IPS-20b (cell line): ENCODE measurements at regions not wholly inside any gene's neighbourhood (a gene's known extent, or its start where the extent isn't known, plus 50 kb on each side); places are given as distances from the start of the nearest gene placed in this dataset.
"Not testable (repeated sequence)": the region's sequence is repeated elsewhere in the genome, so short reads cannot be mapped to it uniquely, and the experiment has no call there.

Source experiments
- H3K27ac ChIP-seq: one replicate; pipeline ENCODE4 v1.5.1; 2013; ENCODE audit warnings: low read length
- H3K27me3 ChIP-seq: 2 replicates; pipeline ENCODE4 v1.6.1; 2013; ENCODE audit warnings: mild to moderate bottlenecking, low read length, inconsistent platforms; ENCODE audit not compliant: insufficient read depth
- H3K36me3 ChIP-seq: 2 replicates; pipeline ENCODE4 v1.6.1; 2013; ENCODE audit warnings: low read depth, mild to moderate bottlenecking, inconsistent platforms, low read length, moderate library complexity; ENCODE audit not compliant: insufficient read depth
- H3K4me1 ChIP-seq: 2 replicates; pipeline ENCODE4 v1.6.1; 2013; ENCODE audit warnings: mild to moderate bottlenecking, control low read depth, inconsistent platforms, low read length, moderate library complexity; ENCODE audit not compliant: insufficient read depth
- H3K4me3 ChIP-seq: 2 replicates; pipeline ENCODE4 v1.5.1; 2013; ENCODE audit warnings: mild to moderate bottlenecking, low read length, inconsistent platforms
- H3K9ac ChIP-seq: 2 replicates; pipeline ENCODE4 v1.6.1; 2013; ENCODE audit warnings: low read depth, mild to moderate bottlenecking, inconsistent platforms, low read length, moderate library complexity
- H3K9me3 ChIP-seq: 2 replicates; pipeline ENCODE4 v1.6.1; 2013; ENCODE audit warnings: mild to moderate bottlenecking, low read depth, low read length, inconsistent platforms; ENCODE audit not compliant: insufficient read depth

- H3K9ac ChIP-seq = peak overlapping the region; percentile 7; the same call in 1 of the 2 replicates
- H3K27ac ChIP-seq = peak overlapping the region; percentile 51
These were observed 277.0 kb upstream of the MAP2 start for GRCh38 chr2:209146682-209147320.

GRCh38 chr2:209147981-209148380 lies 275.9 kb upstream of the MAP2 start:
- Histone ChIP-seq H3K9me3 (no peaks in the 10 kb centered on the region), H3K4me3 (no peak overlapping the region), H3K36me3 (no peaks in the 10 kb centered on the region), H3K9ac (no peak overlapping the region), H3K4me1 (peaks cover 18% of the 10 kb centered on the region), H3K27me3 (no peaks in the 10 kb centered on the region), H3K27ac (no peak overlapping the region)

More at GRCh38 chr2:209146682-209147320, 277.0 kb upstream of the MAP2 start:
- H3K27me3 ChIP-seq = no peaks in the 10 kb centered on the region
- no peaks in the 10 kb centered on the region for H3K36me3 ChIP-seq
- H3K4me3 ChIP-seq = peak overlapping the region; percentile 36; the same call in 1 of the 2 replicates
- H3K9me3 ChIP-seq = no peaks in the 10 kb centered on the region
- H3K4me1 ChIP-seq = peaks cover 24% of the 10 kb centered on the region

GRCh38 chr2:209160800-209161588 lies 262.9 kb upstream of the MAP2 start:
- H3K27me3 ChIP-seq = peaks cover 11% of the 10 kb centered on the region; the same call in 1 of the 2 replicates

GRCh38 chr2:209162129-209162528 lies 261.7 kb upstream of the MAP2 start:
- no peak overlapping the region for H3K9ac ChIP-seq
- H3K36me3 ChIP-seq = no peaks in the 10 kb centered on the region

More at GRCh38 chr2:209160800-209161588, 262.9 kb upstream of the MAP2 start:
- no peak overlapping the region for H3K4me3 ChIP-seq
- H3K27ac ChIP-seq = no peak overlapping the region
- no peak overlapping the region for H3K9ac ChIP-seq
- no peaks in the 10 kb centered on the region for H3K9me3 ChIP-seq
- peaks cover 15% of the 10 kb centered on the region; the same call in 1 of the 2 replicates for H3K4me1 ChIP-seq
- no peaks in the 10 kb centered on the region for H3K36me3 ChIP-seq

DNA sequence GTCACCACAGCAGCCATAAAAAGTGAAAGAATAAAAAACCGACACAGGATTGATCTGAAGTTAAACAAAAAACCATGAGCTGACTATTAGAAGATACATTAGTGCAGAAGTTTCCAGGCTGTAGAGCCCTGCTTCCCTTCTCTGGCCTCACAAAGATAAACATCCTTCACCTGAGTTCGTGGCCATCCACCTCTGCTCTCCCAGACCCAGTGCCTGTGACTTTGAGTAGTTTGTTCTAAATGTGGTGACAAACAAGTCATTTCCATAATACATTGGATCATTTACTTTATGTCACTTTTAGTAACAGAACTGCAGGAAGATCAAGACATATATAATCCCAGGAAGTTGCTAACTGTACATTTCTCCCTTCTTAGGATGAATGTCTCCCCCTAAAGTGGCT lies 241.9 kb upstream of the MAP2 start:
- no peak overlapping the region for H3K4me3 ChIP-seq
- no peaks in the 10 kb centered on the region for H3K9me3 ChIP-seq
- no peaks in the 10 kb centered on the region for H3K27me3 ChIP-seq
- no peak overlapping the region for H3K27ac ChIP-seq
- H3K9ac ChIP-seq = no peak overlapping the region
- H3K36me3 ChIP-seq = no peaks in the 10 kb centered on the region
- no peaks in the 10 kb centered on the region for H3K4me1 ChIP-seq

More at GRCh38 chr2:209162129-209162528, 261.7 kb upstream of the MAP2 start:
- Histone ChIP-seq H3K27ac (no peak overlapping the region), H3K9me3 (no peaks in the 10 kb centered on the region), H3K4me1 (peaks cover 10% of the 10 kb centered on the region; the same call in 1 of the 2 replicates), H3K4me3 (no peak overlapping the region), H3K27me3 (peaks cover 11% of the 10 kb centered on the region; the same call in 1 of the 2 replicates)

GRCh38 chr2:209186886-209187285 lies 237.0 kb upstream of the MAP2 start:
- H3K4me1 ChIP-seq, H3K4me3 ChIP-seq, H3K9ac ChIP-seq, H3K36me3 ChIP-seq, H3K27me3 ChIP-seq, H3K9me3 ChIP-seq, H3K27ac ChIP-seq: not testable (repeated sequence)

DNA sequence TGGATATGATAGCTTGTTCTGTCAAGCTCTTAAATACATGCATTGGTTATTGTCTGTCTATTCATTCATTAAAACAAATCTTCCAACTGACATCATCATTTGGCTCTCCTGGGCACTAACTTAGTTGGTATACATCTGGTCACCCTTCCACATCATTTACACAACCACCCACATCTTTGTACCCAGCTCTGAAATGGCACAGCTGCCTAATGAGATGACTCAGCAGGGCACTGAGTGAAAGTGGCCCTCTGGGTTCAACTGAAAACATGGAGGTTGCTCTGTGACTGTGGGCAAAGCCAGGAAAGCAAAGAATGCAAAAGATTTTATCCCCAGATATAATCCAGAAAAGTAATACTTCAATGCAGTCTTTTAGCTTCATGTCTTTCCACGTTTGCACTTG lies 234.0 kb upstream of the MAP2 start:
- H3K9me3 ChIP-seq = no peaks in the 10 kb centered on the region
- H3K4me3 ChIP-seq = no peak overlapping the region
- no peak overlapping the region for H3K9ac ChIP-seq
- no peak overlapping the region for H3K27ac ChIP-seq
- no peaks in the 10 kb centered on the region for H3K27me3 ChIP-seq
- no peaks in the 10 kb centered on the region for H3K36me3 ChIP-seq
- H3K4me1 ChIP-seq = no peaks in the 10 kb centered on the region

GRCh38 chr2:209191139-209191538 lies 232.7 kb upstream of the MAP2 start:
- no peak overlapping the region for H3K27ac ChIP-seq

DNA sequence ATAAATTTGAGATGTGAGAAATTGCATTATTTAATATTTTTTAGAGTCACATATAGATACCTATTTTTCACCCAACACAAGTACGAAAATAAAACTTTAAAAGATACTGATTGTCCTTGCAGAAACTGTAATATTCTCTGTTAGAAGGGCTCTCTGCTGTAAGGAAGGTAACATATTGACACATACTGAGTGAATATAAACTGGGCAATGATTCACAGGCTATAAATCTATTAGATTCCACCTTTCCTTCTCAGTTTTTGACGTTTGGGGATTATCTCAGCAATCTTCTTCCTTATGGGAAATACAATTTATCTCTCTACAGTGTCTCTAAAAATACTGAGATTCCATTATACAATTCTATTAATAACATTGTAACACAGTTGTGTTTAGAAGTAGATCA lies 229.1 kb upstream of the MAP2 start:
- Histone ChIP-seq H3K27ac (no peak overlapping the region), H3K9me3 (no peaks in the 10 kb centered on the region), H3K9ac (no peak overlapping the region), H3K4me1 (no peaks in the 10 kb centered on the region), H3K27me3 (no peaks in the 10 kb centered on the region), H3K4me3 (no peak overlapping the region), H3K36me3 (no peaks in the 10 kb centered on the region)

More at GRCh38 chr2:209191139-209191538, 232.7 kb upstream of the MAP2 start:
- Histone ChIP-seq H3K9me3 (no peaks in the 10 kb centered on the region), H3K36me3 (no peaks in the 10 kb centered on the region), H3K9ac (no peak overlapping the region), H3K27me3 (no peaks in the 10 kb centered on the region), H3K4me1 (no peaks in the 10 kb centered on the region), H3K4me3 (no peak overlapping the region)

DNA sequence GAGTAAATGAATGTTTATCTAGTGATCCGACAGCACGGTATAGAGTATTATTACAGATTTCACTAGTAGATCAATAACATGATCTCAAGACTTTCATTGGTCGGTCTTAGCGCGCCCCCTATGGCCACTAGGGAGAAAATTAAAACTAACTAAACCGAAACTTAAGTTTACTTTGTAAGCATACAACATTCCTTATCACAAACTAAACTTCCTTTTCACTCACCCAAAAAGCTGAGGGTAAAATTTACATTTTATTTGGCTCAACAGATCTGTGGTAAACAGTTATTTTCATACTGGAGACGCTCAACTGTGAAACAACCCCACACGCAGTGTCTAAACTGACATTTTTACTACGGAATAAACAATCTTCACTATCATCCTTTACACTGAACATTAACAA lies 215.6 kb upstream of the MAP2 start:
- Histone ChIP-seq H3K4me1 (no peaks in the 10 kb centered on the region), H3K9me3 (no peaks in the 10 kb centered on the region), H3K36me3 (no peaks in the 10 kb centered on the region), H3K27me3 (no peaks in the 10 kb centered on the region), H3K4me3 (no peak overlapping the region), H3K27ac (no peak overlapping the region), H3K9ac (no peak overlapping the region)

DNA sequence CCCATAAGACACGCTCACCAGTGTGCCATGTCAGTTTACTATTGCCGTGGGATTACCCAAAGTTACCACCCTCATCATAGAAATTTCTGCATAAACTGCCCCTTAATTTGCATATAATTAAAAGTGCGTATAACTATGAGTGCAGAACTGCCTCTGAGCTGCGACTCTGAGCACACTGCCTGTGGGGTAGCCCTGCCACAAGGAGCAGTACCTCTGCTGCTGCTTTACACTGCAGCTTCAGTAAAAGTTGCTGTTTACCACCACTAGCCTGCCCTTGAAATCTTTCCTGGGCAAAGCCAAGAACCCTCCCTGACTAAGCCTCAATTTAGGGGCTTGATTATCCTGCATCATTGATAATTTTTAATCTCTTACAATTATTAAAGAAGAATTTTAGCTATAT lies 213.9 kb upstream of the MAP2 start:
- no peak overlapping the region for H3K9ac ChIP-seq
- H3K9me3 ChIP-seq = no peaks in the 10 kb centered on the region
- H3K27ac ChIP-seq = no peak overlapping the region
- H3K4me1 ChIP-seq = no peaks in the 10 kb centered on the region
- no peaks in the 10 kb centered on the region for H3K36me3 ChIP-seq
- no peaks in the 10 kb centered on the region for H3K27me3 ChIP-seq
- H3K4me3 ChIP-seq = no peak overlapping the region

DNA sequence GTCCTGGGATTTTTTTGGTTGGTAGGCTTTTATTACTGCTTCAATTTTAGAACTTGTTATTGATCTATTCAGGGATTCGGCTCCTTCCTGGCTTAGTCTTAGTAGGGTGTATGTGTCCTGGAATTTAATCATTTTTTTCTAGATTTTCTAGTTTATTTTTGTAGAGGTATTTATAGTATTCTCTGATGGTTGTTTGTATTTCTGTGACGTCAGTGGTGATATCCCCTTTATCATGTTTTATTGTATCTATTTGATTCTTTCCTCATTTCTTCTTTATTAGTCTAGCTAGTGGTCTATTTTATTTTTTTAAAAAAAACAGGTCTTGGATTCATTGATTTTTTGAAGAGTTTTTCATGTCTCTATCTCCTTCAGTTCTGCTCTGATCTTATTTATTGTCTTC lies 193.3 kb upstream of the MAP2 start:
- Histone ChIP-seq H3K4me3 (no peak overlapping the region), H3K4me1 (no peaks in the 10 kb centered on the region), H3K27me3 (no peaks in the 10 kb centered on the region), H3K36me3 (no peaks in the 10 kb centered on the region), H3K9ac (no peak overlapping the region), H3K27ac (no peak overlapping the region), H3K9me3 (no peaks in the 10 kb centered on the region)
